ENCODE measurements at regions not wholly inside any gene's neighbourhood (a gene's known extent, or its start where the extent isn't known, plus 50 kb on each side); places are given as distances from the start of the nearest gene placed in this dataset.

GRCh38 chr6:153849072-153849779 lies 189.8 kb upstream of the OPRM1 start (continued):
- TF ChIP-seq, protein P1, sequence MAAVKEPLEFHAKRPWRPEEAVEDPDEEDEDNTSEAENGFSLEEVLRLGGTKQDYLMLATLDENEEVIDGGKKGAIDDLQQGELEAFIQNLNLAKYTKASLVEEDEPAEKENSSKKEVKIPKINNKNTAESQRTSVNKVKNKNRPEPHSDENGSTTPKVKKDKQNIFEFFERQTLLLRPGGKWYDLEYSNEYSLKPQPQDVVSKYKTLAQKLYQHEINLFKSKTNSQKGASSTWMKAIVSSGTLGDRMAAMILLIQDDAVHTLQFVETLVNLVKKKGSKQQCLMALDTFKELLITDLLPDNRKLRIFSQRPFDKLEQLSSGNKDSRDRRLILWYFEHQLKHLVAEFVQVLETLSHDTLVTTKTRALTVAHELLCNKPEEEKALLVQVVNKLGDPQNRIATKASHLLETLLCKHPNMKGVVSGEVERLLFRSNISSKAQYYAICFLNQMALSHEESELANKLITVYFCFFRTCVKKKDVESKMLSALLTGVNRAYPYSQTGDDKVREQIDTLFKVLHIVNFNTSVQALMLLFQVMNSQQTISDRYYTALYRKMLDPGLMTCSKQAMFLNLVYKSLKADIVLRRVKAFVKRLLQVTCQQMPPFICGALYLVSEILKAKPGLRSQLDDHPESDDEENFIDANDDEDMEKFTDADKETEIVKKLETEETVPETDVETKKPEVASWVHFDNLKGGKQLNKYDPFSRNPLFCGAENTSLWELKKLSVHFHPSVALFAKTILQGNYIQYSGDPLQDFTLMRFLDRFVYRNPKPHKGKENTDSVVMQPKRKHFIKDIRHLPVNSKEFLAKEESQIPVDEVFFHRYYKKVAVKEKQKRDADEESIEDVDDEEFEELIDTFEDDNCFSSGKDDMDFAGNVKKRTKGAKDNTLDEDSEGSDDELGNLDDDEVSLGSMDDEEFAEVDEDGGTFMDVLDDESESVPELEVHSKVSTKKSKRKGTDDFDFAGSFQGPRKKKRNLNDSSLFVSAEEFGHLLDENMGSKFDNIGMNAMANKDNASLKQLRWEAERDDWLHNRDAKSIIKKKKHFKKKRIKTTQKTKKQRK (IDR thresholded peaks at IDR 0.05; ENCODE audit: borderline replicate concordance, low read depth, low read length): no peak
- TF ChIP-seq RFX7 (CRISPR knock-in tag; IDR thresholded peaks at IDR 0.05) (no peak), ZNF699 (CRISPR knock-in tag; IDR thresholded peaks at IDR 0.05; ENCODE audit: insufficient replicate concordance) (no peak), TAF15 (IDR thresholded peaks at IDR 0.05; ENCODE audit: low read depth, low read length) (no peak)

- no peaks in the 10 kb centered on the region for H3K79me2 ChIP-seq (ENCODE audit: control insufficient read depth, insufficient read depth, low read length)
- H3K4me2 ChIP-seq (ENCODE audit: insufficient read depth, low read length): no peak overlapping the region
- POLR2A ChIA-PET: no interaction called here
- intact Hi-C loops (cut with micrococcal nuclease): no loop called here
- H3K36me3 ChIP-seq (ENCODE audit: control insufficient read depth, insufficient read depth, low read length): no peaks in the 10 kb centered on the region
- DNase-seq (ENCODE audit: extremely low read depth in 1 of 4, low spot score in 3 of 4): no peak
- H2AFZ ChIP-seq (ENCODE audit: low read depth, low read length): no peak overlapping the region
- no peak for TF ChIP-seq PURB (CRISPR knock-in tag; IDR thresholded peaks at IDR 0.05; ENCODE audit: low read depth)
- no peak for TF ChIP-seq NR1H2 (CRISPR knock-in tag; IDR thresholded peaks at IDR 0.05)
- no peak for TF ChIP-seq TFAM (CRISPR knock-in tag; conservative IDR thresholded peaks at IDR 0.05)
- no peak for TF ChIP-seq CHD1 (IDR thresholded peaks at IDR 0.05; ENCODE audit: low read length)
- TF ChIP-seq TFE3 (CRISPR knock-in tag; IDR thresholded peaks at IDR 0.05): no peak
- no peak for TF ChIP-seq TAL1 (IDR thresholded peaks at IDR 0.05)
- 0 out of 2 replicates have a peak, but pooled peaks have one; percentile 23 for TF ChIP-seq ZNF316 (IDR thresholded peaks at IDR 0.05)
- no peak for TF ChIP-seq GTF2B (IDR thresholded peaks at IDR 0.05; ENCODE audit: extremely low read depth, insufficient read length)
- no TSS peak for BruUV-seq (replicated peaks)
- no peaks in the 10 kb centered on the region for H3K4me1 ChIP-seq (replicated peaks in 1 of 2; ENCODE audit: control insufficient read depth in 2 of 2, insufficient read depth in 2 of 2, low read length in 2 of 2)
- H3K9ac ChIP-seq (ENCODE audit: insufficient read depth in 1 of 2, low read depth in 2 of 2, low read length in 2 of 2): no peak overlapping the region
- H3K4me3 ChIP-seq: no peak overlapping the region
- 0% methylated on average over 4 of the region's 4 CpGs for WGBS (ENCODE audit: insufficient coverage, low coverage, missing lambda C conversion rate)
- no peaks in the 10 kb centered on the region for H3K27me3 ChIP-seq (ENCODE audit: control insufficient read depth in 2 of 2, insufficient read depth in 2 of 2, low read length in 2 of 2)
- no peak for FAIRE-seq
- H3K9me1 ChIP-seq (ENCODE audit: control insufficient read depth, insufficient read depth, low read length): no peaks in the 10 kb centered on the region
- H4K20me1 ChIP-seq (replicated peaks; ENCODE audit: control insufficient read depth, insufficient read depth, low read length): no peaks in the 10 kb centered on the region
- CTCF ChIA-PET (ENCODE audit: low intra/inter-chr PET ratio): no interaction called here
- H3K9me3 ChIP-seq (replicated peaks; ENCODE audit: control insufficient read depth, insufficient read depth, low read depth, low read length): peaks cover 2% of the 10 kb centered on the region; the same call in 1 of the 2 replicates
- in situ Hi-C loops (cut with MboI): no loop called here
- ATAC-seq: no peak
- H3K27ac ChIP-seq (ENCODE audit: extremely low read depth, low read depth, low read length): no peak overlapping the region
Measured at GRCh38 chr6:153843420-153843819, 195.6 kb upstream of the OPRM1 start.
